ENCODE measurements at regions not wholly inside any gene's neighbourhood (a gene's known extent, or its start where the extent isn't known, plus 50 kb on each side); places are given as distances from the start of the nearest gene placed in this dataset.

- Mint-ChIP-seq H3K27me3 (ENCODE audit: low read depth in 3 of 3) (peaks cover 0 to 43% (median 1%) of the 10 kb centered on the region in 3 donors), H3K4me1 (peaks cover 3% of the 10 kb centered on the region), H3K27ac (no peak overlapping the region), H3K9me3 (peaks cover 0 to 2% (median 0%) of the 10 kb centered on the region in 7 donors), H3K4me3 (no peak overlapping the region), H3K36me3 (no peaks in the 10 kb centered on the region)
- Histone ChIP-seq H3K27ac (ENCODE audit: low read depth in 1 of 2, low read length in 2 of 2) (no peak overlapping the region), H3K36me3 (replicated peaks in 1 of 2; ENCODE audit: control insufficient read depth in 1 of 2, insufficient read depth in 2 of 2, low read length in 2 of 2) (no peaks in the 10 kb centered on the region), H3K4me3 (replicated peaks in 1 of 3; ENCODE audit: low read depth in 2 of 3, low read length in 3 of 3) (no peak overlapping the region), H3K9ac (ENCODE audit: insufficient read depth, low read length, poor library complexity, severe bottlenecking) (no peak overlapping the region), H3K79me2 (ENCODE audit: insufficient read depth, low read length) (no peaks in the 10 kb centered on the region), H3K4me2 (replicated peaks; ENCODE audit: extremely low read depth, low read length, poor library complexity, severe bottlenecking) (no peak overlapping the region), H2AFZ (ENCODE audit: insufficient read depth, low read depth, low read length, poor library complexity, severe bottlenecking) (no peak overlapping the region), H3K4me1 (ENCODE audit: control insufficient read depth in 1 of 2, insufficient read depth in 2 of 2, low read length in 2 of 2) (no peaks in the 10 kb centered on the region), H4K20me1 (ENCODE audit: insufficient read depth, low read length) (no peaks in the 10 kb centered on the region), H3K27me3 (ENCODE audit: control insufficient read depth in 2 of 2, insufficient read depth in 2 of 2, low read length in 2 of 2) (peaks cover 0 to 9% of the 10 kb centered on the region in 2 donors), H3K9me3 (replicated peaks in 1 of 2; ENCODE audit: control insufficient read depth in 1 of 2, insufficient read depth in 1 of 2, low read length in 2 of 2) (no peaks in the 10 kb centered on the region)
- no CpG with 5 or more reads among the region's 2 CpGs for WGBS (ENCODE audit: insufficient coverage)
- intact Hi-C loops (cut with micrococcal nuclease), result no loop called here
- DNase-seq, result no peak
- TF ChIP-seq CTCF (IDR thresholded peaks at IDR 0.05), result no peak
Observed at GRCh38 chrX:45885931-45886330, 659.3 kb downstream of the ZNF674 start.

GRCh38 chrX:45879512-45879911 lies 665.7 kb downstream of the ZNF674 start:
- H3K4me3 ChIP-seq (replicated peaks in 1 of 3; ENCODE audit: low read depth in 2 of 3, low read length in 3 of 3), result no peak overlapping the region
- DNase-seq, result no peak
- WGBS (ENCODE audit: insufficient coverage), result no CpG with 5 or more reads among the region's 3 CpGs
- H3K9me3 ChIP-seq (replicated peaks in 1 of 2; ENCODE audit: control insufficient read depth in 1 of 2, insufficient read depth in 1 of 2, low read length in 2 of 2), result no peaks in the 10 kb centered on the region
- H3K79me2 ChIP-seq (ENCODE audit: insufficient read depth, low read length), result no peaks in the 10 kb centered on the region
- no peaks in the 10 kb centered on the region for H3K4me1 Mint-ChIP-seq
- H3K4me3 Mint-ChIP-seq, result no peak overlapping the region
- H3K9ac ChIP-seq (ENCODE audit: insufficient read depth, low read length, poor library complexity, severe bottlenecking), result no peak overlapping the region
- H3K27me3 Mint-ChIP-seq (ENCODE audit: low read depth in 3 of 3), result peaks cover 0 to 20% (median 1%) of the 10 kb centered on the region in 3 donors
- peaks cover 0 to 15% of the 10 kb centered on the region in 2 donors for H3K27me3 ChIP-seq (ENCODE audit: control insufficient read depth in 2 of 2, insufficient read depth in 2 of 2, low read length in 2 of 2)
- no peak overlapping the region for H3K27ac ChIP-seq (ENCODE audit: low read depth in 1 of 2, low read length in 2 of 2)
- TF ChIP-seq CTCF (IDR thresholded peaks at IDR 0.05), result no peak
- no peak overlapping the region for H3K4me2 ChIP-seq (replicated peaks; ENCODE audit: extremely low read depth, low read length, poor library complexity, severe bottlenecking)
- no peaks in the 10 kb centered on the region for H4K20me1 ChIP-seq (ENCODE audit: insufficient read depth, low read length)
- H3K36me3 Mint-ChIP-seq, result no peaks in the 10 kb centered on the region
- no peak overlapping the region for H3K27ac Mint-ChIP-seq
- H2AFZ ChIP-seq (ENCODE audit: insufficient read depth, low read depth, low read length, poor library complexity, severe bottlenecking), result no peak overlapping the region
- intact Hi-C loops (cut with micrococcal nuclease), result no loop called here
- peaks cover 0 to 3% (median 0%) of the 10 kb centered on the region in 7 donors for H3K9me3 Mint-ChIP-seq
- H3K36me3 ChIP-seq (replicated peaks in 1 of 2; ENCODE audit: control insufficient read depth in 1 of 2, insufficient read depth in 2 of 2, low read length in 2 of 2), result no peaks in the 10 kb centered on the region
- H3K4me1 ChIP-seq (ENCODE audit: control insufficient read depth in 1 of 2, insufficient read depth in 2 of 2, low read length in 2 of 2), result no peaks in the 10 kb centered on the region
